CD14-positive monocyte (primary cell): ENCODE measurements at regions not wholly inside any gene's neighbourhood (a gene's known extent, or its start where the extent isn't known, plus 50 kb on each side); places are given as distances from the start of the nearest gene placed in this dataset. TPM values are rescaled to one million over a fixed set of nuclear protein-coding genes. Genes with fewer than 3 reads are reported as not detected.

ENCODE experiments used
- DNase-seq, 3 donors: peaks; one replicate each; pipeline ENCODE4 v3.0.0-alpha.2; 2011 to 2022
- H2AFZ ChIP-seq: 2 replicates; pipeline ENCODE4 v1.6.0; 2012; ENCODE audit warnings: mild to moderate bottlenecking, low read depth, low read length, inconsistent platforms; ENCODE audit not compliant: insufficient read depth, poor library complexity, severe bottlenecking
- H3K27ac ChIP-seq, 2 donors: 1 replicate in 1 of 2; 2 replicates in 1 of 2; pipeline ENCODE4 v1.5.1; 2012 to 2013; ENCODE audit warnings: low read length in 2 of 2, control low read depth in 1 of 2, inconsistent platforms in 1 of 2, low read depth in 1 of 2, mild to moderate bottlenecking in 1 of 2
- H3K27me3 ChIP-seq, 2 donors: one replicate each; pipeline versions ENCODE4 v1.6.0 to v1.6.1; 2011 to 2013; ENCODE audit warnings: low read length in 2 of 2; ENCODE audit not compliant: control insufficient read depth in 2 of 2, insufficient read depth in 2 of 2
- H3K36me3 ChIP-seq, 2 donors: replicated peaks in 1 of 2; 1 replicate in 1 of 2; 2 replicates in 1 of 2; pipeline versions ENCODE4 v1.5.1 to v1.6.1; 2012 to 2013; ENCODE audit warnings: low read length in 2 of 2, control low read depth in 1 of 2, inconsistent platforms in 1 of 2, mild to moderate bottlenecking in 1 of 2; ENCODE audit not compliant: insufficient read depth in 2 of 2, control insufficient read depth in 1 of 2
- H3K4me1 ChIP-seq, 2 donors: 1 replicate in 1 of 2; 2 replicates in 1 of 2; pipeline versions ENCODE4 v1.5.1 to v1.6.1; 2012 to 2013; ENCODE audit warnings: low read length in 2 of 2, control low read depth in 1 of 2, inconsistent platforms in 1 of 2, mild to moderate bottlenecking in 1 of 2, moderate library complexity in 1 of 2; ENCODE audit not compliant: insufficient read depth in 2 of 2, control insufficient read depth in 1 of 2
- H3K4me2 ChIP-seq: replicated peaks from 2 replicates; pipeline ENCODE3; 2012; ENCODE audit warnings: low read length, moderate library complexity, mild to moderate bottlenecking; ENCODE audit not compliant: poor library complexity, severe bottlenecking; ENCODE audit errors: extremely low read depth
- H3K4me3 ChIP-seq, 3 experiments: fragments of 200-600 bp in 1 of 3; sonication (generic) in 1 of 3; replicated peaks in 1 of 3; 1 replicate in 2 of 3; 2 replicates in 1 of 3; pipeline ENCODE4 v1.5.1; 2011 to 2013; ENCODE audit warnings: low read length in 3 of 3, mild to moderate bottlenecking in 3 of 3, control low read depth in 2 of 3, low read depth in 2 of 3, inconsistent platforms in 1 of 3, moderate library complexity in 1 of 3
- H3K79me2 ChIP-seq: 2 replicates; pipeline ENCODE4 v1.6.0; 2012; ENCODE audit warnings: mild to moderate bottlenecking, control low read depth, inconsistent platforms, low read length, moderate library complexity; ENCODE audit not compliant: insufficient read depth
- H3K9ac ChIP-seq: 2 replicates; pipeline ENCODE4 v1.6.0; 2017; ENCODE audit warnings: low read length, mild to moderate bottlenecking; ENCODE audit not compliant: insufficient read depth, poor library complexity, severe bottlenecking
- H3K9me3 ChIP-seq, 2 donors: replicated peaks in 1 of 2; 1 replicate in 1 of 2; 2 replicates in 1 of 2; pipeline versions ENCODE4 v1.5.1 to v1.6.1; 2012 to 2013; ENCODE audit warnings: low read length in 2 of 2, control low read depth in 1 of 2; ENCODE audit not compliant: control insufficient read depth in 1 of 2, insufficient read depth in 1 of 2
- H4K20me1 ChIP-seq: 2 replicates; pipeline ENCODE4 v1.6.0; 2012; ENCODE audit warnings: mild to moderate bottlenecking, low read length, control low read depth, moderate library complexity; ENCODE audit not compliant: insufficient read depth
- H3K27ac Mint-ChIP-seq, 7 donors: one replicate each; pipeline ENCODE4 v1.8.0; 2020; ENCODE audit warnings: mild to moderate bottlenecking in 7 of 7, mixed read lengths in 7 of 7, moderate library complexity in 6 of 7, inconsistent platforms in 2 of 7
- H3K27me3 Mint-ChIP-seq, 3 donors: one replicate each; pipeline ENCODE4 v1.8.0; 2021 to 2022; ENCODE audit warnings: low read depth in 3 of 3, mild to moderate bottlenecking in 3 of 3, mixed read lengths in 3 of 3, moderate library complexity in 3 of 3, inconsistent platforms in 1 of 3
- H3K36me3 Mint-ChIP-seq, 2 donors: one replicate each; pipeline ENCODE4 v1.8.0; 2020; ENCODE audit warnings: mixed read lengths in 2 of 2, inconsistent platforms in 1 of 2, mild to moderate bottlenecking in 1 of 2
- H3K4me1 Mint-ChIP-seq: one replicate; pipeline ENCODE4 v1.8.0; 2020; ENCODE audit warnings: mild to moderate bottlenecking, mixed read lengths
- H3K4me3 Mint-ChIP-seq, 2 donors: one replicate each; pipeline ENCODE4 v1.8.0; 2020; ENCODE audit warnings: mild to moderate bottlenecking in 2 of 2, mixed read lengths in 2 of 2, moderate library complexity in 1 of 2
- H3K9me3 Mint-ChIP-seq, 7 donors: one replicate each; pipeline ENCODE4 v1.8.0; 2020 to 2022; ENCODE audit warnings: mixed read lengths in 7 of 7, mild to moderate bottlenecking in 6 of 7, moderate library complexity in 6 of 7, inconsistent platforms in 2 of 7
- WGBS: methylation state at CpG from one replicate; pipeline ENCODE4 v1.1.5; 2013; ENCODE audit warnings: missing lambda C conversion rate; ENCODE audit not compliant: insufficient coverage; 5-methylcytosine and 5-hydroxymethylcytosine counted together
- intact Hi-C, 2 donors: fragments of 100-400 bp; cut with micrococcal nuclease; formaldehyde crosslinking; loops; one replicate each; pipeline versions ENCODE4 v1.15.0 to v1.15.1; 2023
- small RNA-seq: library from RNA; depleted of rRNA; stranded (forward); fragments of <200 nt; gene quantifications from one replicate; pipeline ENCODE3, GENCODE V24; 2012; ENCODE audit warnings: low read depth; ENCODE audit not compliant: insufficient read length
- TF ChIP-seq, protein P1 (sequence below): fragments of 200-600 bp; IDR thresholded peaks from one replicate; pipeline ENCODE4 v1.8.0; 2022; ENCODE audit warnings: antibody characterized with exemption, mild to moderate bottlenecking

DNA sequence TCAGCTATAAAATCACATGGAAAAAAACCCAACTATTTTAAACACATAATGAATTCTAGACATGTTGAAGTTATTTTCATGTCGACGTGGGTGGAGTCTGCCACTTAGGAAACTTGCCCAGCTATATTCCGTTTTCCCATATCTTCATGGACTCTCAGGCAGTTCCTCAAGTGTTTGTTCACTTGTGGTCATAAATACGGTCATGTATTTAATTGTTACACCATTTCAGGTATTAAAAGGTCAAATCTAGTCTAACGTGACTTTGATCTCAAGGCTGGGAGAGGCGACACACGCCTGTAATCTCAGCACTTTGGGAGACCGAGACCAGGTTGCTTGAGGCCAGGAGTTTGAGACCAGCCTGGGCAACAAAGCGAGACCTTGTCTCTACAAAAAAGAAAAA is 346.9 kb downstream of the PBX1 start:
- TF ChIP-seq, protein P1, sequence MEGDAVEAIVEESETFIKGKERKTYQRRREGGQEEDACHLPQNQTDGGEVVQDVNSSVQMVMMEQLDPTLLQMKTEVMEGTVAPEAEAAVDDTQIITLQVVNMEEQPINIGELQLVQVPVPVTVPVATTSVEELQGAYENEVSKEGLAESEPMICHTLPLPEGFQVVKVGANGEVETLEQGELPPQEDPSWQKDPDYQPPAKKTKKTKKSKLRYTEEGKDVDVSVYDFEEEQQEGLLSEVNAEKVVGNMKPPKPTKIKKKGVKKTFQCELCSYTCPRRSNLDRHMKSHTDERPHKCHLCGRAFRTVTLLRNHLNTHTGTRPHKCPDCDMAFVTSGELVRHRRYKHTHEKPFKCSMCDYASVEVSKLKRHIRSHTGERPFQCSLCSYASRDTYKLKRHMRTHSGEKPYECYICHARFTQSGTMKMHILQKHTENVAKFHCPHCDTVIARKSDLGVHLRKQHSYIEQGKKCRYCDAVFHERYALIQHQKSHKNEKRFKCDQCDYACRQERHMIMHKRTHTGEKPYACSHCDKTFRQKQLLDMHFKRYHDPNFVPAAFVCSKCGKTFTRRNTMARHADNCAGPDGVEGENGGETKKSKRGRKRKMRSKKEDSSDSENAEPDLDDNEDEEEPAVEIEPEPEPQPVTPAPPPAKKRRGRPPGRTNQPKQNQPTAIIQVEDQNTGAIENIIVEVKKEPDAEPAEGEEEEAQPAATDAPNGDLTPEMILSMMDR: no peak
- 88% methylated on average over 6 of the region's 9 CpGs for WGBS
- Histone ChIP-seq H3K36me3 (no peaks in the 10 kb centered on the region), H3K4me3 (no peak overlapping the region), H3K9ac (no peak overlapping the region), H3K79me2 (no peaks in the 10 kb centered on the region), H2AFZ (no peak overlapping the region), H3K9me3 (peaks cover 0 to 5% of the 10 kb centered on the region in 2 donors), H4K20me1 (no peaks in the 10 kb centered on the region), H3K4me1 (no peaks in the 10 kb centered on the region), H3K4me2 (no peak overlapping the region), H3K27me3 (no peaks in the 10 kb centered on the region), H3K27ac (no peak overlapping the region)
- intact Hi-C loops: no loop called here
- peaks cover 0 to 3% (median 1%) of the 10 kb centered on the region in 7 donors for H3K9me3 Mint-ChIP-seq
- H3K36me3 Mint-ChIP-seq: no peaks in the 10 kb centered on the region
- no peak overlapping the region for H3K4me3 Mint-ChIP-seq
- peaks cover 0 to 1% (median 1%) of the 10 kb centered on the region in 3 donors for H3K27me3 Mint-ChIP-seq
- DNase-seq: no peak
- H3K4me1 Mint-ChIP-seq: no peaks in the 10 kb centered on the region
- H3K27ac Mint-ChIP-seq: no peak overlapping the region

DNA sequence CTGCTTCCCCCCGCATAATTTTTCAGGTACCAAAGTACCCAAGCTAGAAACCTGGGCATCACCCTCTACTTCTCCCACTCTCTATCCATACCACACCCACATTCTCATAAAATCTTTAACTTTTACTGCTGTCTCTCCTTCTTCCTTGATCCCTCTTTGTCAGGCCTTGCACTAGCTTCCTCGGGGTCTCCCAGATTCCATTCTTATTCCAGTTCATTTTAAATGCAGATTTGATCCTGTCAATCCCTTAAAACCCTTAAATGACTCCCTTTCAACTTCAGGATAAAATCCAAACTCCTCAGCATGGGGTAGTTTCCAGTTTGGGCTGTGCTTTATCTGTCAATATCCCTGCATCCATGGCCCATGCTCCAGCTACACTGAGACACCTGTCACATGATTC is 343.5 kb downstream of the PBX1 start:
- Histone ChIP-seq H3K4me3 (no peak overlapping the region), H3K36me3 (no peaks in the 10 kb centered on the region), H4K20me1 (no peaks in the 10 kb centered on the region), H3K4me1 (no peaks in the 10 kb centered on the region), H3K79me2 (no peaks in the 10 kb centered on the region), H3K9me3 (peaks cover 0 to 5% of the 10 kb centered on the region in 2 donors), H3K4me2 (no peak overlapping the region), H3K9ac (no peak overlapping the region), H3K27ac (no peak overlapping the region), H2AFZ (no peak overlapping the region), H3K27me3 (no peaks in the 10 kb centered on the region)
- Mint-ChIP-seq H3K27ac (no peak overlapping the region), H3K4me1 (no peaks in the 10 kb centered on the region), H3K9me3 (peaks cover 0 to 3% (median 1%) of the 10 kb centered on the region in 7 donors), H3K4me3 (no peak overlapping the region), H3K36me3 (no peaks in the 10 kb centered on the region), H3K27me3 (peaks cover 0 to 1% (median 1%) of the 10 kb centered on the region in 3 donors)
- intact Hi-C loops: no loop called here
- no peak for DNase-seq
- TF ChIP-seq, protein P1: no peak
- WGBS: 82% methylated on average over 2 of the region's 2 CpGs

Small RNAs in the stretch of these regions (small RNA-seq; reads per million reads assigned to genes)
- gene RNU6-755P: not detected
